A549 (cell line): ENCODE measurements at regions not wholly inside any gene's neighbourhood (a gene's known extent, or its start where the extent isn't known, plus 50 kb on each side); places are given as distances from the start of the nearest gene placed in this dataset.

Experiments
- ATAC-seq, 2 experiments: fragments of 200-7000 bp in 1 of 2; fragments of >200 bp in 1 of 2; cut with Nextera tagmentation in 1 of 2; cut with Tn5 transposase in 1 of 2; 3 replicates each; pipeline versions ENCODE4 v1.8.0 to v1.9.1; 2018 to 2020; ENCODE audit warnings: mild to moderate bottlenecking in 1 of 2, moderate library complexity in 1 of 2
- CTCF ChIA-PET: fragments of 300-600 bp; sonication (Branson Sonifier 250); formaldehyde crosslinking; extraction: SDS; loops from one replicate; lab custom pipeline; 2021; ENCODE audit warnings: antibody characterized with exemption, inconsistent platforms; lab: Yijun Ruan, JAX
- POLR2A ChIA-PET: fragments of 350-600 bp; formaldehyde crosslinking; extraction: SDS; loops from one replicate; lab custom pipeline; 2021; ENCODE audit warnings: antibody characterized with exemption, inconsistent platforms; lab: Yijun Ruan, JAX
- DNase-seq, 2 experiments: peaks; one replicate each; pipeline versions ENCODE4 v3.0.0 to v3.0.0-alpha.2; 2011 to 2016; ENCODE audit warnings: low read depth in 1 of 2, low spot score in 1 of 2
- FAIRE-seq: peaks from 2 replicates; lab custom pipeline; 2011; peaks lifted over from hg19 to GRCh38; lab: Jason Lieb, UNC
- H3K27ac ChIP-seq, 2 experiments: fragments of >200 bp; sonication (Bioruptor Twin); formaldehyde crosslinking; 3 replicates each; pipeline ENCODE4 v1.5.1; 2016 to 2017
- H3K4me1 ChIP-seq: fragments of >200 bp; sonication (Bioruptor Twin); formaldehyde crosslinking; 3 replicates; pipeline ENCODE4 v1.6.1; 2016
- H3K4me2 ChIP-seq: fragments of >200 bp; sonication (Bioruptor Twin); formaldehyde crosslinking; 3 replicates; pipeline ENCODE4 v1.6.1; 2016
- H3K4me3 ChIP-seq: fragments of >200 bp; sonication (Bioruptor Twin); formaldehyde crosslinking; 3 replicates; pipeline ENCODE4 v1.5.1; 2016
- H3K9me3 ChIP-seq: fragments of >200 bp; sonication (Bioruptor Twin); formaldehyde crosslinking; 3 replicates; pipeline ENCODE4 v1.6.1; 2016
- CBX8 ChIP-seq: fragments of 200-600 bp; sonication (generic); IDR thresholded peaks from 2 replicates; pipeline ENCODE4 v1.6.1; 2016
- CEBPB ChIP-seq, 2 experiments: fragments of >200 bp in 1 of 2; sonication (Bioruptor Twin) in 1 of 2; formaldehyde crosslinking in 1 of 2; IDR thresholded peaks; 2 replicates each; pipeline ENCODE4 v1.6.1; 2012 to 2016
- CHD2 ChIP-seq: fragments of 150-350 bp; IDR thresholded peaks from 2 replicates; pipeline ENCODE4 v1.6.1; 2014; ENCODE audit warnings: low read length; ENCODE audit not compliant: partially characterized antibody
- ELK1 ChIP-seq: fragments of 150-350 bp; IDR thresholded peaks from 2 replicates; pipeline ENCODE4 v1.6.1; 2014; ENCODE audit warnings: low read depth, mild to moderate bottlenecking, low read length
- EP300 ChIP-seq, 2 experiments: fragments of >200 bp; sonication (Bioruptor Twin); formaldehyde crosslinking; IDR thresholded peaks; 2 replicates in 1 of 2; 3 replicates in 1 of 2; pipeline ENCODE4 v1.6.1; 2016 to 2017
- ESRRA ChIP-seq: fragments of 150-350 bp; IDR thresholded peaks from 2 replicates; pipeline ENCODE4 v1.6.1; 2014; ENCODE audit warnings: mild to moderate bottlenecking, low read length, borderline replicate concordance
- FOSB ChIP-seq: fragments of 250-450 bp; sonication (Bioruptor Pico); IDR thresholded peaks from 2 replicates; pipeline ENCODE4 v1.5.0; 2020; ENCODE audit warnings: mild to moderate bottlenecking, moderate library complexity
- FOSL2 ChIP-seq, 2 experiments: fragments of 450-650 bp in 1 of 2; fragments of >200 bp in 1 of 2; sonication (Bioruptor Twin) in 1 of 2; formaldehyde crosslinking; IDR thresholded peaks; 2 replicates each; pipeline versions ENCODE4 v1.5.0 to v1.6.1; 2016 to 2020; ENCODE audit warnings: mild to moderate bottlenecking in 1 of 2, moderate library complexity in 1 of 2
- FOXS1 ChIP-seq: fragments of 250-450 bp; sonication (Bioruptor Pico); IDR thresholded peaks from 2 replicates; pipeline ENCODE4 v1.5.0; 2020; ENCODE audit warnings: mild to moderate bottlenecking, moderate library complexity
- GATA3 ChIP-seq: IDR thresholded peaks from 2 replicates; pipeline ENCODE4 v1.6.1; 2012; ENCODE audit warnings: borderline replicate concordance
- HES2 ChIP-seq: fragments of >200 bp; sonication (Bioruptor Twin); formaldehyde crosslinking; IDR thresholded peaks from 2 replicates; pipeline ENCODE4 v1.6.1; 2016
- HOXB5 ChIP-seq: fragments of 250-450 bp; sonication (Bioruptor Pico); IDR thresholded peaks from 2 replicates; pipeline ENCODE4 v1.5.0; 2020; ENCODE audit warnings: mild to moderate bottlenecking, moderate library complexity
- JUN ChIP-seq, 2 experiments: fragments of >200 bp; sonication (Bioruptor Twin); formaldehyde crosslinking; IDR thresholded peaks; 2 replicates in 1 of 2; 3 replicates in 1 of 2; pipeline ENCODE4 v1.6.1; 2016 to 2017
- KDM1A ChIP-seq: fragments of 200-600 bp; sonication (generic); IDR thresholded peaks from 2 replicates; pipeline ENCODE4 v1.6.1; 2016; ENCODE audit warnings: low read depth, mild to moderate bottlenecking
- MAFK ChIP-seq: fragments of 450-650 bp; IDR thresholded peaks from 2 replicates; pipeline ENCODE4 v1.6.1; 2014; ENCODE audit not compliant: partially characterized antibody
- MAZ ChIP-seq: fragments of 150-350 bp; IDR thresholded peaks from 2 replicates; pipeline ENCODE4 v1.6.1; 2014; ENCODE audit warnings: antibody characterized with exemption, low read depth, low read length, borderline replicate concordance
- NPAS2 ChIP-seq: fragments of 250-450 bp; sonication (Bioruptor Pico); IDR thresholded peaks from 2 replicates; pipeline ENCODE4 v1.8.0; 2022; ENCODE audit warnings: mild to moderate bottlenecking, moderate library complexity, borderline replicate concordance
- NR3C1 ChIP-seq: fragments of >200 bp; sonication (Bioruptor Twin); formaldehyde crosslinking; IDR thresholded peaks from 3 replicates; pipeline ENCODE4 v1.6.1; 2017
- PHF8 ChIP-seq: fragments of 200-600 bp; sonication (generic); IDR thresholded peaks from 2 replicates; pipeline ENCODE4 v1.6.1; 2016; ENCODE audit warnings: low read depth, mild to moderate bottlenecking, antibody characterized with exemption, moderate library complexity, borderline replicate concordance
- POLR2AphosphoS2 ChIP-seq: conservative IDR thresholded peaks from 2 replicates; pipeline ENCODE4 v1.6.1; 2012; ENCODE audit warnings: low read length, improper control_type of control experiment, inconsistent platforms
- RAD21 ChIP-seq, 2 experiments: fragments of >200 bp in 1 of 2; sonication (Bioruptor Twin) in 1 of 2; formaldehyde crosslinking in 1 of 2; IDR thresholded peaks in 1 of 2; conservative IDR thresholded peaks in 1 of 2; 2 replicates in 1 of 2; 3 replicates in 1 of 2; pipeline ENCODE4 v1.6.1; 2012 to 2018; ENCODE audit warnings: inconsistent platforms in 1 of 2
- REST ChIP-seq: fragments of 200-600 bp; sonication (generic); IDR thresholded peaks from 2 replicates; pipeline ENCODE4 v1.6.1; 2016; ENCODE audit warnings: antibody characterized with exemption, mild to moderate bottlenecking, moderate library complexity
- RNF2 ChIP-seq: fragments of 200-600 bp; sonication (generic); IDR thresholded peaks from 2 replicates; pipeline ENCODE4 v1.6.1; 2016; ENCODE audit warnings: low read depth, mild to moderate bottlenecking, antibody characterized with exemption, moderate library complexity, borderline replicate concordance
- TP53 ChIP-seq: fragments of 250-450 bp; sonication (Bioruptor Pico); IDR thresholded peaks from 2 replicates; pipeline ENCODE4 v1.5.0; 2021; ENCODE audit warnings: mild to moderate bottlenecking, moderate library complexity
- WGBS: methylation state at CpG from one replicate; pipeline ENCODE4 v1.1.6; 2017; ENCODE audit errors: missing lambda C conversion rate; 5-methylcytosine and 5-hydroxymethylcytosine counted together

GRCh38 chr12:124471828-124472227, 95.6 kb downstream of the NCOR2 start:
- Histone ChIP-seq H3K9me3 (peaks cover 48% of the 10 kb centered on the region), H3K4me1 (no peaks in the 10 kb centered on the region), H3K4me2 (no peak overlapping the region), H3K4me3 (no peak overlapping the region), H3K27ac (no peak overlapping the region)
- POLR2A ChIA-PET: no interaction called here
- 91% methylated on average over 2 of the region's 2 CpGs for WGBS
- no peak for TF ChIP-seq ELK1
- TF ChIP-seq EP300 (IDR thresholded peaks at IDR 0.05): no peak
- TF ChIP-seq RAD21 (conservative IDR thresholded peaks at IDR 0.05 in 1 of 2, IDR thresholded peaks at IDR 0.05 in 1 of 2): no peak
- TF ChIP-seq POLR2AphosphoS2: no peak
- no peak for TF ChIP-seq PHF8
- no peak for TF ChIP-seq MAZ
- TF ChIP-seq CHD2: no peak
- TF ChIP-seq TP53 (CRISPR knock-in tag): no peak
- no peak for TF ChIP-seq NR3C1
- TF ChIP-seq HES2: no peak
- no peak for TF ChIP-seq KDM1A
- TF ChIP-seq RNF2: no peak
- no peak for TF ChIP-seq ESRRA
- TF ChIP-seq JUN (IDR thresholded peaks at IDR 0.05): no peak
- no peak for TF ChIP-seq MAFK
- TF ChIP-seq CEBPB (IDR thresholded peaks at IDR 0.05): no peak
- no peak for TF ChIP-seq GATA3
- CTCF ChIA-PET: interaction anchor here (1.3 to 1.7 kb wide), 4 partner anchors 10 to 300 kb away, joined by 3 to 4 read pairs (median 3); no protein-coding TSS in a partner anchor
- no peak for DNase-seq
- no peak for ATAC-seq
- FAIRE-seq: no peak

GRCh38 chr12:124470806-124471205, 96.6 kb downstream of the NCOR2 start:
- no peak for FAIRE-seq
- peaks cover 48% of the 10 kb centered on the region for H3K9me3 ChIP-seq
- no peaks in the 10 kb centered on the region for H3K4me1 ChIP-seq
- POLR2A ChIA-PET: no interaction called here
- CTCF ChIA-PET: interaction anchor here (0.7 to 1.7 kb wide), 5 partner anchors 11 to 27 kb away, joined by 3 to 5 read pairs (median 3); no protein-coding TSS in a partner anchor
- H3K4me2 ChIP-seq: no peak overlapping the region
- DNase-seq: no peak
- TF ChIP-seq CBX8 (no peak), FOXS1 (no peak), REST (no peak), FOSB (CRISPR knock-in tag) (no peak), NPAS2 (CRISPR knock-in tag) (no peak), HOXB5 (CRISPR knock-in tag) (no peak), PHF8 (no peak), MAFK (no peak), FOSL2 (IDR thresholded peaks at IDR 0.05) (no peak), FOSL2 (CRISPR knock-in tag; IDR thresholded peaks at IDR 0.05) (no peak)
- no peak overlapping the region for H3K27ac ChIP-seq
- no peak for ATAC-seq
- WGBS: 95% methylated on average over 10 of the region's 10 CpGs
- no peak overlapping the region for H3K4me3 ChIP-seq
